Right ventricle myocardium superior (tissue), 1 donor: ENCODE measurements at regions not wholly inside any gene's neighbourhood (a gene's known extent, or its start where the extent isn't known, plus 50 kb on each side); places are given as distances from the start of the nearest gene placed in this dataset.
"Not testable (repeated sequence)": the region's sequence is repeated elsewhere in the genome, so short reads cannot be mapped to it uniquely, and the experiment has no call there.

Source experiments
- ATAC-seq: fragments of 200-7000 bp; cut with Tn5 transposase; one replicate; pipeline ENCODE4 v1.9.1; 2020; ENCODE audit warnings: mild to moderate bottlenecking; ENCODE audit not compliant: poor library complexity
- DNase-seq: peaks from one replicate; pipeline ENCODE4 v3.0.0-alpha.2; 2020
- intact Hi-C: fragments of 100-400 bp; cut with DNase I; formaldehyde crosslinking; loops from one replicate; pipeline ENCODE4 v1.11.2; 2022
- donor health status: DM: no; HTN: yes; CAD: no; lungs with severe emphysema.

DNA sequence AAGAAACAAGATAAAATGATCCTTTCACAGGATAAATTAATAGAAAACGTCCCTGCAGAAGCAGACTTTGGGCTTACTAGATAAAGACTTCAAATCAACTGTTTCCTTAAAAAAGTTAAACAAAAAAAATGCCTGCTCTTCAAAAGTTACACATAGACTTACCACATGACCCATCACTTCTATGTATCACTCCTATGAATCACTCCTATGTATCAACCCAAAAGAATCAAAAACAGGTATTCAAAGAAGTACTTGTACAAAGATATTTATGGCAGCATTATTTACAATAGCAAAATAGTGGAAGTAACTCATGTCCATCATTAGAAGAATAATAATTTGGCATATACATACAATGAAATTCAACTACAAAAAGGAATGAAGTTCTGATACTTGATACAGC is 56.3 kb upstream of the PRDM9 start:
- no peak for ATAC-seq

DNA sequence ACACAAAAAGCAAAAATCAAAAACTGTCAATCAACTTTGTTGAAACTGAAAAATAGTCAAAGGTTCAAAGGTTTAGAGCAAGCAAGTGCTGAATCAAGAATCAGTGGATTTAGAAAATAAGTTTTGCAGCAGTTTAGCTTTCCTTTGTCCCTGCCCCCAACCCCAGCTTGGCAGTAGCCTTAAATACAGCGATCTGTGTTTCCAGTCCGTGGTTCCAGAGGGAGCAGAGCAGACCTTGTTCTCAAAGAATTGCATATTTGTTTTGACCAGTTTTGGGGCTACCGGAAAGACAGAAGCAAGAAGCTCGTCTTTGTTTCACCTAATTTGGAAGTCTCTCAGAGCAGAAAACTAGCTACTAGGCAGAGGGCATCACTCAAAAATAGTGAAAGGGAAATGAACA is 57.2 kb upstream of the PRDM9 start:
- intact Hi-C loops = no loop called here
- ATAC-seq = no peak
- no peak for DNase-seq

More for the DNA sequence above, 56.3 kb upstream of the PRDM9 start:
- DNase-seq = no peak
- intact Hi-C loops = no loop called here

DNA sequence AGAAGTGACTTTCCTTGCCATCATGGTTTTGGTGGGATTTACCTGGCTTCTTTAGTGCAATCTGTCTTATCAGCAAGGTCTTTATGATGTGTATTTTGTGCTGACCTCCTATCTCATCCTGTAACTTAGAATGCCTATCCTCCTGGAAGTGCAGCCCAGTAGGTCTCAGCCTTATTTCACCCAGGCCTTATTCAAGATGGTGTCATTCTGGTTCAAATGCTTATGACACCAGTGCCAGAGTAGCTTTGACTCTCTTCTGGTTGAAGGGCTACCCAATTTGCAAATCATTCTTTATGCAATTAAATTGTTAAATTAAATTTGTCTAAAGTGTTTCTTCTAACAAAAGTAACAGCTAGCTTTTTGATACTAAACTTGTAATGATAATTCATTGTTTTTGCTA is 58.8 kb upstream of the PRDM9 start:
- DNase-seq (no peak), ATAC-seq (no peak)
- intact Hi-C loops = no loop called here

DNA sequence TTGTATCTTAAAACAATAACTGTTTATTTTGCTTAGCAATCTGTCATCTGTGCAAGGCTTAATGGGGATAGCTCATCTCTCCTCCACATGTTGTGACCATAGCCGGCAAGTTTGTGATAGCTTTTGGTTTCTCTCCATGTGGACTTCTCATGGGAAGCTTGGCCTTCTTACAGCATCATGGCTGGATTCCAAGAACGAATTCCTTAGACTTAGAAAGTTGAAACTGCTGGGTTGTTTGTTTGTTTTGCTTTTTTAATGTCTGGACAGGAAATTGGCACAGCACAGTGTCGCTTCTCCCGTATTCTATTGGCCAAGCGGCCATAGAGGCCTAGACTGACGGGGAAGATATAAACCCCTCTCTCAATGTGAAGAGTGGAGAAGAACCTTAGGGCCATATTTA is 61.0 kb upstream of the PRDM9 start:
- peak; percentile 71 for ATAC-seq
- no peak for DNase-seq
- intact Hi-C loops = no loop called here

DNA sequence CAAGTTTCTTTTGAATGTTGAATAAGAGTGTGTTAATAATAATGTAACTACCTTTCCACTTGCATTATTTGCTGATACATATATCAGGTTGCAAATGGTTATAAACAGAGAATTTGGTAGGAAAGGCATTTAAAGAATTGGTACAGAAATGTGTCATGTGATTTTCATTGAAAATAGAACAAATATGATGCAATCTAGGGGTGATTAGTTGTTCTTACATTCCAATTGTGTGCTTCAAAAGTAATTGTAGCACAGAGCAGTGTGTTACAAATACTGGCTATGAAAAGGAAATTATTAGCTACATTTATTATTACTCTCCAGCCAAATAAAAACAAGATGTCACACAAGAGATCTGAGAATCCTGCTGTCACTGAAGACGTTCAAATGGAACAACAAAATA is 61.8 kb upstream of the PRDM9 start:
- DNase-seq (no peak), ATAC-seq (no peak)
- intact Hi-C loops = no loop called here

- DNase-seq = no peak
- ATAC-seq = no peak
- intact Hi-C loops = no loop called here
Measured at GRCh38 chr5:23440703-23441102, 66.7 kb upstream of the PRDM9 start.

- DNase-seq (no peak), ATAC-seq (no peak)
- intact Hi-C loops = no loop called here
Measured at GRCh38 chr5:23437011-23437410, 70.4 kb upstream of the PRDM9 start.

DNA sequence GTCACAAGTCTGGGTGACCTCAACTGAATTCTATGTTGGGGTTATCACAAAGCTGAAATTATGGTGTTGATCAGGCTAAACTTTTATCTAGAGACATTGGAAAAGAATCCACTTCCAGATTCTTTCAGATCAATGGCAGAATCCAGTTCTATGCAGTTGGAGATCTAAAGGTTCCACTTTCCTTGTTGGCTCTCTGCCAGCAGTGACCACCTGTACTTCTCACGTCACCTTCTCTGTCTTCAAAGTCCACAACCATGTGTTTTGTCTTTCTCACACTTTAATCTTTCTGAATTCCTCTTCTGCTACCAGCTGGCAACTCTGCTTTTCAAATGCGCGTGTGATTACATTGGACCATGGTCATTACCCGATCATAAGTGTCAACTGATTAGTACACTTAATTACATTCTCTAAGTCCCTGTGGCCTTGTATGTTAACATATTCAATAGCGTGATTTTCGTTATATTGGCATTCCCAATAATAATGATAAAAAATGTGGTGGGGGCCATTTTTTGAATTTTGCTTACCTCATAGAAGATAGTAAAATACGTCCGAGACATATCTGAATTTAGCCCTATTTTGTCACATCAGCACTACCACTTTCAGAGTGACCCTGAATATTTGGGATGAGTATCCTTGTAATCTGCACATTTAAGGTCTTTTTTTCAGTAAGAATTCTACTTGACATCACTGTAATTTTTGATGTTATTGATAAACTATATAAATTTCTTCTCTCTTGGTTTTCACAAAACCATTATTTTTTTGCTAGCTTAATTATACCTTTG is 73.7 kb upstream of the PRDM9 start:
- no peak for ATAC-seq

DNA sequence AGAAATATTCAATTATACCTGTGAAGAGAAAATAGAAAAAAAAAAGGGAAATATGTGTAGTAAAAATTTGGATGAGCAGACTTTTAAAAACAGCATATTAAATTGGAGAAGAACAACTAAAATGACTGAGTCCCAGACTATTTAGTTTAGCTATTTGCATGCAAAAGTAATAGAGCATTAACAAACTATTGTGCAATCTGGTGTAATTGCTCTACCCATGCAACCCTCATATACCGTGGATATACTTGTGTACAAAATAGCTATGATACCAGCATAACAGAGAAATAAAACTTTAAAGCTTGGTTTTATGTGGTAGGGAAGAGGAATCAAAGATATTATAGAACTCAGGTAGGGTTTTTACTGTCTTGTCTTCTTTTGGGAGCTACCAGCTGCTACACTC is 78.7 kb upstream of the PRDM9 start:
- DNase-seq (no peak), ATAC-seq (no peak)
- intact Hi-C loops = no loop called here

More for the DNA sequence above, 73.7 kb upstream of the PRDM9 start:
- no peak for DNase-seq
- intact Hi-C loops = no loop called here

DNA sequence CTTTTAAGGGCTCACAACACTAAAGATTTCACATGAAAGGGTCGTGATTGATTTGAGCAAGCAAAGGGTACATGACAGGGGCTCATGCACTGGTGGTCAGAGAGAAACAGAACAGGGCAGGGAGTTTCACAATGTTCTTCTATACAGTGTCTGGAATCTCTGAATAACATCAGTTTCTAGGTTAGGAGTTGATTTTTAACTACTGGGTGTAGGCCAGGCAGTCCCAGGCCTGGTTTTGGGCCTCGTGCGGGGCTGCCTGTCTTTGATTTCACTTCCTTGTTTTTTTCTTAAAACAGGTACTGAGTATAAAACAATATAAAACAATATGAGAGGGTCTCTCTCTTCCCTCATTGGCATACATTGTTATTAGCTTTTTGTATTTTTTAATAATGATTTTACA is 87.2 kb upstream of the PRDM9 start:
- intact Hi-C loops, ATAC-seq, DNase-seq: not testable (repeated sequence)

DNA sequence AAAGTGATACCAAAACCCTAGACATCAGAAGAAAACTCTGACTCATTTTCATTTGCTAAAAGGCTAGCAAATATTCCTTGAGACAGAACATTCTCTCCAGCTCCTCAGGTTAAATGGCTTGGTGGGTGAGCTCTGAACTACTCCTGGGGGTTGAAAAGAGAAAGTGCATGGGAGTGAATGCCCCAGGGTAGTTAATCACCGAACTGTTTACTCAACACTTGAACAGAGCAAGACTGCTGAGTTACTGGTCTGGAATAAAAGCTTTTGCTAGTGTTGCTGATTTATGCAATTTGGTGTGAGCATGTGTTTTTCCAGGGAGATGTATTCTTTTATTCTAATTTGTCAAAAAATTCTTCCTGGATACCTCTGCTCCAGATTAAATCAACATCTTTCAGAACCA is 88.3 kb upstream of the PRDM9 start:
- intact Hi-C loops = no loop called here
- no peak for ATAC-seq
- no peak for DNase-seq

- intact Hi-C loops = no loop called here
- DNase-seq (no peak), ATAC-seq (no peak)
Measured at GRCh38 chr5:23412515-23412914, 94.9 kb upstream of the PRDM9 start.

GRCh38 chr5:23411994-23412393 is 95.4 kb upstream of the PRDM9 start:
- ATAC-seq = no peak
- intact Hi-C loops = no loop called here

GRCh38 chr5:23411200-23411599 is 96.2 kb upstream of the PRDM9 start:
- intact Hi-C loops = no loop called here

More at GRCh38 chr5:23411994-23412393, 95.4 kb upstream of the PRDM9 start:
- DNase-seq = no peak

DNA sequence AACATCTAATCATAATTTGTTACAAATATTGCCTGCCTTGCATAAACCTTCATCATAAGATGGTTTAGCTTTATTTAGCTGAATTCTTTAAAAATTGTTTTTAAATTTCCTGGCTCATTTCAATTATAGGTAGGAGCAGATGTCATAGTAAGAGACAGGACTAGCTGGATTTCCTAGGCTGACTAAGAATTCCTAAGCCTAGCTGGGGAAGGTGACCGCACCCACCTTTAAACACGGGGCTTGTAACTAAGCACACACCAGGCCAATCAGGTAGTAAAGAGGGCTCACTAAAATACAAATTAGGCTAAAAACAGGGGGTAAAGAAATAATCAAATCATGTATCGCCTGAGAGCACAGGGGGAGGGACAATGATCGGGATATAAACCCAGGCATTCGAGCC is 96.6 kb upstream of the PRDM9 start:
- ATAC-seq, intact Hi-C loops, DNase-seq: not testable (repeated sequence)

More at GRCh38 chr5:23411200-23411599, 96.2 kb upstream of the PRDM9 start:
- DNase-seq (no peak), ATAC-seq (no peak)

- intact Hi-C loops = no loop called here
- DNase-seq (no peak), ATAC-seq (no peak)
Measured at GRCh38 chr5:23405316-23406068, 101.9 kb upstream of the PRDM9 start.

GRCh38 chr5:23402585-23402984 is 104.8 kb upstream of the PRDM9 start:
- no peak for ATAC-seq
- intact Hi-C loops = no loop called here

GRCh38 chr5:23400951-23401350 is 106.5 kb upstream of the PRDM9 start:
- no peak for ATAC-seq
- intact Hi-C loops = no loop called here
- DNase-seq = no peak

More at GRCh38 chr5:23402585-23402984, 104.8 kb upstream of the PRDM9 start:
- DNase-seq = no peak

DNA sequence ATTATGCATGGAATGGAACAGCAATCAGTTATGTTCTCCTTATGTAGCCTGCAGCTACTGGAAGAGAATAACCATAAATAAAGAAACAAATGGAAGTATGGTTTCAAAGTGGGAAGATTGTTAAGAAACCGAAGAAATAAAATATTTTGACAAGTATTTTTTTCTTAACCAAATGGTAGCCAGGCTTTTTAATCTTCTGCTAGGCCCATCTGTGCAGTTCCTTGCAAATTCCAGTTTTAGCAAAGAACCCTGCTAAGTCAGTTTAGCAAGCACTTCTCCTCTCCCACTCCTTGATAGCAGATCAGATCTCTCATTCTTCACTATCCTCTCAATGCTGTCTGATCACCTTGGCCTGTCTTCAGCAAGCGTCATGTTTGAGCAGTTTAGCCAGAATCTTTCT is 111.1 kb upstream of the PRDM9 start:
- intact Hi-C loops = no loop called here
- no peak for ATAC-seq
- DNase-seq = no peak
